ENCODE measurements at regions not wholly inside any gene's neighbourhood (a gene's known extent, or its start where the extent isn't known, plus 50 kb on each side); places are given as distances from the start of the nearest gene placed in this dataset.

- no peak for TF ChIP-seq CTCF (IDR thresholded peaks at IDR 0.05)
- H3K27me3 ChIP-seq (ENCODE audit: control insufficient read depth, insufficient read depth, low read length) = no peaks in the 10 kb centered on the region
- H3K4me1 Mint-ChIP-seq = peaks cover 0 to 4% of the 10 kb centered on the region in 2 donors
- intact Hi-C loops (cut with micrococcal nuclease) = no loop called here
- 93% methylated on average over 4 of the region's 4 CpGs for WGBS (ENCODE audit: insufficient coverage)
- H3K9me3 ChIP-seq (ENCODE audit: control insufficient read depth, insufficient read depth, low read length) = no peaks in the 10 kb centered on the region
- no peak overlapping the region for H3K27ac Mint-ChIP-seq
- no peak overlapping the region for H3K27ac ChIP-seq (ENCODE audit: low read length)
- peaks cover 0 to 3% of the 10 kb centered on the region in 2 donors for H3K9me3 Mint-ChIP-seq
- H3K36me3 ChIP-seq (ENCODE audit: control insufficient read depth, insufficient read depth, low read length) = no peaks in the 10 kb centered on the region
- no peaks in the 10 kb centered on the region for H3K36me3 Mint-ChIP-seq
- H3K4me3 ChIP-seq (ENCODE audit: low read length) = no peak overlapping the region
- H3K27me3 Mint-ChIP-seq (ENCODE audit: low read depth in 2 of 2) = peaks cover 8 to 25% of the 10 kb centered on the region in 2 donors
- H3K4me3 Mint-ChIP-seq = no peak overlapping the region
- ATAC-seq (no peak), DNase-seq (no peak)
- H3K4me1 ChIP-seq (ENCODE audit: control insufficient read depth, insufficient read depth, low read length) = no peaks in the 10 kb centered on the region
Observed at GRCh38 chr11:112847568-112847967, 113.7 kb upstream of the NCAM1 start.

- H3K27me3 Mint-ChIP-seq (ENCODE audit: low read depth in 2 of 2) = peaks cover 24 to 42% of the 10 kb centered on the region in 2 donors
- peaks cover 0 to 14% of the 10 kb centered on the region in 2 donors for H3K4me1 Mint-ChIP-seq
- ATAC-seq (no peak), DNase-seq (no peak)
- no peaks in the 10 kb centered on the region for H3K9me3 ChIP-seq (ENCODE audit: control insufficient read depth, insufficient read depth, low read length)
- H3K27ac Mint-ChIP-seq = no peak overlapping the region
- peaks cover 0 to 3% of the 10 kb centered on the region in 2 donors for H3K9me3 Mint-ChIP-seq
- WGBS (ENCODE audit: insufficient coverage) = 82% methylated on average over 5 of the region's 5 CpGs
- no peak overlapping the region for H3K4me3 ChIP-seq (ENCODE audit: low read length)
- intact Hi-C loops (cut with micrococcal nuclease) = no loop called here
- TF ChIP-seq CTCF (IDR thresholded peaks at IDR 0.05) = no peak
- no peaks in the 10 kb centered on the region for H3K4me1 ChIP-seq (ENCODE audit: control insufficient read depth, insufficient read depth, low read length)
- no peak overlapping the region for H3K27ac ChIP-seq (ENCODE audit: low read length)
- no peak overlapping the region for H3K4me3 Mint-ChIP-seq
- no peaks in the 10 kb centered on the region for H3K36me3 ChIP-seq (ENCODE audit: control insufficient read depth, insufficient read depth, low read length)
- no peaks in the 10 kb centered on the region for H3K36me3 Mint-ChIP-seq
- no peaks in the 10 kb centered on the region for H3K27me3 ChIP-seq (ENCODE audit: control insufficient read depth, insufficient read depth, low read length)
Observed at GRCh38 chr11:112852143-112852866, 108.9 kb upstream of the NCAM1 start.

- peaks cover 27 to 29% of the 10 kb centered on the region in 2 donors for H3K27me3 Mint-ChIP-seq (ENCODE audit: low read depth in 2 of 2)
- no peaks in the 10 kb centered on the region for H3K36me3 ChIP-seq (ENCODE audit: control insufficient read depth, insufficient read depth, low read length)
- H3K27ac Mint-ChIP-seq = no peak overlapping the region
- intact Hi-C loops (cut with micrococcal nuclease) = no loop called here
- H3K9me3 Mint-ChIP-seq = peaks cover 0 to 3% of the 10 kb centered on the region in 2 donors
- DNase-seq = no peak
- H3K36me3 Mint-ChIP-seq = peaks cover under 1% of the 10 kb centered on the region
- 89% methylated on average over 4 of the region's 4 CpGs for WGBS (ENCODE audit: insufficient coverage)
- H3K27ac ChIP-seq (ENCODE audit: low read length) = no peak overlapping the region
- no peak overlapping the region for H3K4me3 ChIP-seq (ENCODE audit: low read length)
- no peaks in the 10 kb centered on the region for H3K27me3 ChIP-seq (ENCODE audit: control insufficient read depth, insufficient read depth, low read length)
- no peaks in the 10 kb centered on the region for H3K9me3 ChIP-seq (ENCODE audit: control insufficient read depth, insufficient read depth, low read length)
- no peaks in the 10 kb centered on the region for H3K4me1 ChIP-seq (ENCODE audit: control insufficient read depth, insufficient read depth, low read length)
- ATAC-seq = no peak
- H3K4me1 Mint-ChIP-seq = peaks cover 0 to 18% of the 10 kb centered on the region in 2 donors
- H3K4me3 Mint-ChIP-seq = no peak overlapping the region
- TF ChIP-seq CTCF (IDR thresholded peaks at IDR 0.05) = no peak
Observed at GRCh38 chr11:112856133-112856532, 105.1 kb upstream of the NCAM1 start.

- no peaks in the 10 kb centered on the region for H3K27me3 ChIP-seq (ENCODE audit: control insufficient read depth, insufficient read depth, low read length)
- H3K4me1 ChIP-seq (ENCODE audit: control insufficient read depth, insufficient read depth, low read length) = no peaks in the 10 kb centered on the region
- DNase-seq (no peak), ATAC-seq (no peak)
- no peak overlapping the region for H3K27ac ChIP-seq (ENCODE audit: low read length)
- no peaks in the 10 kb centered on the region for H3K9me3 ChIP-seq (ENCODE audit: control insufficient read depth, insufficient read depth, low read length)
- WGBS (ENCODE audit: insufficient coverage) = 53% methylated on average over 2 of the region's 2 CpGs
- no peak overlapping the region for H3K4me3 Mint-ChIP-seq
- no peak for TF ChIP-seq CTCF (IDR thresholded peaks at IDR 0.05)
- peaks cover 25 to 26% of the 10 kb centered on the region in 2 donors for H3K27me3 Mint-ChIP-seq (ENCODE audit: low read depth in 2 of 2)
- peaks cover 5% of the 10 kb centered on the region for H3K36me3 Mint-ChIP-seq
- H3K4me3 ChIP-seq (ENCODE audit: low read length) = no peak overlapping the region
- intact Hi-C loops (cut with micrococcal nuclease) = no loop called here
- H3K9me3 Mint-ChIP-seq = peaks cover 0 to 3% of the 10 kb centered on the region in 2 donors
- H3K36me3 ChIP-seq (ENCODE audit: control insufficient read depth, insufficient read depth, low read length) = no peaks in the 10 kb centered on the region
- H3K27ac Mint-ChIP-seq = no peak overlapping the region
- peaks cover 0 to 18% of the 10 kb centered on the region in 2 donors for H3K4me1 Mint-ChIP-seq
Observed at GRCh38 chr11:112856591-112856990, 104.6 kb upstream of the NCAM1 start.

All from natural killer cell (primary cell).